ENCODE measurements at regions not wholly inside any gene's neighbourhood (a gene's known extent, or its start where the extent isn't known, plus 50 kb on each side); places are given as distances from the start of the nearest gene placed in this dataset.

- TF ChIP-seq, protein P1, sequence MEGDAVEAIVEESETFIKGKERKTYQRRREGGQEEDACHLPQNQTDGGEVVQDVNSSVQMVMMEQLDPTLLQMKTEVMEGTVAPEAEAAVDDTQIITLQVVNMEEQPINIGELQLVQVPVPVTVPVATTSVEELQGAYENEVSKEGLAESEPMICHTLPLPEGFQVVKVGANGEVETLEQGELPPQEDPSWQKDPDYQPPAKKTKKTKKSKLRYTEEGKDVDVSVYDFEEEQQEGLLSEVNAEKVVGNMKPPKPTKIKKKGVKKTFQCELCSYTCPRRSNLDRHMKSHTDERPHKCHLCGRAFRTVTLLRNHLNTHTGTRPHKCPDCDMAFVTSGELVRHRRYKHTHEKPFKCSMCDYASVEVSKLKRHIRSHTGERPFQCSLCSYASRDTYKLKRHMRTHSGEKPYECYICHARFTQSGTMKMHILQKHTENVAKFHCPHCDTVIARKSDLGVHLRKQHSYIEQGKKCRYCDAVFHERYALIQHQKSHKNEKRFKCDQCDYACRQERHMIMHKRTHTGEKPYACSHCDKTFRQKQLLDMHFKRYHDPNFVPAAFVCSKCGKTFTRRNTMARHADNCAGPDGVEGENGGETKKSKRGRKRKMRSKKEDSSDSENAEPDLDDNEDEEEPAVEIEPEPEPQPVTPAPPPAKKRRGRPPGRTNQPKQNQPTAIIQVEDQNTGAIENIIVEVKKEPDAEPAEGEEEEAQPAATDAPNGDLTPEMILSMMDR (conservative IDR thresholded peaks at IDR 0.05; ENCODE audit: low read depth, low read length) = no peak
- TF ChIP-seq POLR2A (IDR thresholded peaks at IDR 0.05; ENCODE audit: low read depth, low read length) = no peak
- TF ChIP-seq CHD1 (IDR thresholded peaks at IDR 0.05; ENCODE audit: low read depth, low read length) = no peak
- TF ChIP-seq MXI1 (IDR thresholded peaks at IDR 0.05; ENCODE audit: borderline replicate concordance, low read depth, low read length) = no peak
- TF ChIP-seq CEBPB (IDR thresholded peaks at IDR 0.05; ENCODE audit: low read depth, low read length) = no peak
- TF ChIP-seq RCOR1 (IDR thresholded peaks at IDR 0.05; ENCODE audit: insufficient replicate concordance, low read length) = no peak
- no peak for TF ChIP-seq NFE2L2 (IDR thresholded peaks at IDR 0.05; ENCODE audit: low read depth, low read length)
- TF ChIP-seq, protein P2, sequence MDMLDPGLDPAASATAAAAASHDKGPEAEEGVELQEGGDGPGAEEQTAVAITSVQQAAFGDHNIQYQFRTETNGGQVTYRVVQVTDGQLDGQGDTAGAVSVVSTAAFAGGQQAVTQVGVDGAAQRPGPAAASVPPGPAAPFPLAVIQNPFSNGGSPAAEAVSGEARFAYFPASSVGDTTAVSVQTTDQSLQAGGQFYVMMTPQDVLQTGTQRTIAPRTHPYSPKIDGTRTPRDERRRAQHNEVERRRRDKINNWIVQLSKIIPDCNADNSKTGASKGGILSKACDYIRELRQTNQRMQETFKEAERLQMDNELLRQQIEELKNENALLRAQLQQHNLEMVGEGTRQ (IDR thresholded peaks at IDR 0.05; ENCODE audit: low read depth, low read length) = no peak
- no peak for TF ChIP-seq ELK1 (IDR thresholded peaks at IDR 0.05; ENCODE audit: borderline replicate concordance, low read depth, low read length)
- no peak for TF ChIP-seq FOS (IDR thresholded peaks at IDR 0.05; ENCODE audit: low read depth, low read length)
- TF ChIP-seq MAFK (IDR thresholded peaks at IDR 0.05; ENCODE audit: low read depth, low read length) = no peak
Measured at GRCh38 chr12:38116968-38117367, 199.6 kb upstream of the ALG10B start.
